Neural cell (in vitro differentiated cells): ENCODE measurements at regions not wholly inside any gene's neighbourhood (a gene's known extent, or its start where the extent isn't known, plus 50 kb on each side); places are given as distances from the start of the nearest gene placed in this dataset.

Source experiments
- H2AFZ ChIP-seq: fragments of 200-600, 300-800 bp; sonication (generic), shearing (Covaris generic); 2 replicates; pipeline ENCODE4 v1.6.0; 2014; ENCODE audit warnings: low read depth, mild to moderate bottlenecking, antibody characterized with exemption, low read length, moderate library complexity
- H3F3A ChIP-seq: fragments of 200-600 bp; shearing (Covaris generic); 2 replicates; pipeline ENCODE4 v1.6.1; 2016; ENCODE audit warnings: mild to moderate bottlenecking, moderate library complexity, mixed read lengths, antibody characterized with exemption, low read length; ENCODE audit not compliant: insufficient read depth, poor library complexity, severe bottlenecking
- H3K27ac ChIP-seq: fragments of 200-600, 300-800 bp; sonication (generic), shearing (Covaris generic); 2 replicates; pipeline ENCODE4 v1.5.1; 2014; ENCODE audit warnings: mild to moderate bottlenecking, low read length, moderate library complexity
- H3K27me3 ChIP-seq: fragments of 300-800, 200-600 bp; sonication (generic), shearing (Covaris generic); 2 replicates; pipeline ENCODE4 v1.6.0; 2014; ENCODE audit warnings: mild to moderate bottlenecking, low read depth, low read length, moderate library complexity; ENCODE audit not compliant: insufficient read depth
- H3K36me3 ChIP-seq: fragments of 300-800, 200-600 bp; sonication (generic), shearing (Covaris generic); 2 replicates; pipeline ENCODE4 v1.5.1; 2014; ENCODE audit warnings: mild to moderate bottlenecking, antibody characterized with exemption, low read length, moderate library complexity; ENCODE audit not compliant: insufficient read depth
- H3K4me2 ChIP-seq: fragments of 300-800, 200-600 bp; sonication (generic), shearing (Covaris generic); 2 replicates; pipeline ENCODE4 v1.6.0; 2014; ENCODE audit warnings: mild to moderate bottlenecking, low read length
- H3K4me3 ChIP-seq: fragments of 300-800, 200-600 bp; sonication (generic), shearing (Covaris generic); 2 replicates; pipeline ENCODE4 v1.5.1; 2014; ENCODE audit warnings: mild to moderate bottlenecking, low read length, moderate library complexity
- H3K79me2 ChIP-seq: fragments of 200-600 bp; shearing (Covaris generic); replicated peaks from 2 replicates; pipeline ENCODE4 v1.6.0; 2014; ENCODE audit warnings: mild to moderate bottlenecking, low read length, moderate library complexity; ENCODE audit not compliant: insufficient read depth
- H3K9ac ChIP-seq: fragments of 300-800, 200-600 bp; sonication (generic), shearing (Covaris generic); 2 replicates; pipeline ENCODE4 v1.6.1; 2016; ENCODE audit warnings: mild to moderate bottlenecking, low read length, mixed read lengths
- H3K9me2 ChIP-seq: fragments of 200-600 bp; shearing (Covaris generic); 2 replicates; pipeline ENCODE4 v1.6.1; 2016; ENCODE audit warnings: mild to moderate bottlenecking, low read length, mixed read lengths; ENCODE audit not compliant: insufficient read depth
- H3K9me3 ChIP-seq: fragments of 200-600, 300-800 bp; sonication (generic), shearing (Covaris generic); 2 replicates; pipeline ENCODE4 v1.6.1; 2016; ENCODE audit warnings: mild to moderate bottlenecking, mixed run types, low read length, moderate library complexity, mixed read lengths
- H4K20me1 ChIP-seq: fragments of 200-600 bp; shearing (Covaris generic); 2 replicates; pipeline ENCODE4 v1.6.1; 2016; ENCODE audit warnings: mild to moderate bottlenecking, mixed run types; ENCODE audit not compliant: insufficient read depth
- CTCF ChIP-seq: fragments of 450-650 bp; IDR thresholded peaks from 2 replicates; pipeline ENCODE4 v1.5.1; 2014; ENCODE audit warnings: antibody characterized with exemption, mild to moderate bottlenecking, moderate library complexity; ENCODE audit not compliant: poor library complexity, severe bottlenecking
- EP300 ChIP-seq: fragments of 450-650 bp; conservative IDR thresholded peaks from 2 replicates; pipeline ENCODE4 v1.6.1; 2014; ENCODE audit warnings: antibody characterized with exemption, mild to moderate bottlenecking, moderate library complexity; ENCODE audit not compliant: poor library complexity, severe bottlenecking
- EZH2 ChIP-seq: fragments of 200-600, 300-800 bp; shearing (Covaris generic), sonication (generic); IDR thresholded peaks from 2 replicates; pipeline ENCODE4 v1.6.1; 2014; ENCODE audit warnings: antibody characterized with exemption, low read length, borderline replicate concordance, mild to moderate bottlenecking; ENCODE audit not compliant: insufficient read depth, poor library complexity, severe bottlenecking
- MXI1 ChIP-seq: fragments of 450-650 bp; conservative IDR thresholded peaks from 2 replicates; pipeline ENCODE4 v1.6.1; 2014; ENCODE audit warnings: antibody characterized with exemption, mild to moderate bottlenecking; ENCODE audit not compliant: poor library complexity, severe bottlenecking
- POLR2AphosphoS5 ChIP-seq: IDR thresholded peaks from 2 replicates; pipeline ENCODE4 v1.6.1; 2012
- RAD21 ChIP-seq: fragments of 450-650 bp; conservative IDR thresholded peaks from 2 replicates; pipeline ENCODE4 v1.6.1; 2014; ENCODE audit warnings: antibody characterized with exemption, mild to moderate bottlenecking, moderate library complexity
- SMC3 ChIP-seq: fragments of 450-650 bp; conservative IDR thresholded peaks from 2 replicates; pipeline ENCODE4 v1.6.1; 2014; ENCODE audit warnings: antibody characterized with exemption, mild to moderate bottlenecking, moderate library complexity; ENCODE audit not compliant: poor library complexity
- TAF1 ChIP-seq: IDR thresholded peaks from 2 replicates; pipeline ENCODE4 v1.6.1; 2012; ENCODE audit warnings: low read depth
- TF ChIP-seq, protein P1 (sequence below): IDR thresholded peaks from 2 replicates; pipeline ENCODE4 v1.6.1; 2012; ENCODE audit warnings: borderline replicate concordance

DNA sequence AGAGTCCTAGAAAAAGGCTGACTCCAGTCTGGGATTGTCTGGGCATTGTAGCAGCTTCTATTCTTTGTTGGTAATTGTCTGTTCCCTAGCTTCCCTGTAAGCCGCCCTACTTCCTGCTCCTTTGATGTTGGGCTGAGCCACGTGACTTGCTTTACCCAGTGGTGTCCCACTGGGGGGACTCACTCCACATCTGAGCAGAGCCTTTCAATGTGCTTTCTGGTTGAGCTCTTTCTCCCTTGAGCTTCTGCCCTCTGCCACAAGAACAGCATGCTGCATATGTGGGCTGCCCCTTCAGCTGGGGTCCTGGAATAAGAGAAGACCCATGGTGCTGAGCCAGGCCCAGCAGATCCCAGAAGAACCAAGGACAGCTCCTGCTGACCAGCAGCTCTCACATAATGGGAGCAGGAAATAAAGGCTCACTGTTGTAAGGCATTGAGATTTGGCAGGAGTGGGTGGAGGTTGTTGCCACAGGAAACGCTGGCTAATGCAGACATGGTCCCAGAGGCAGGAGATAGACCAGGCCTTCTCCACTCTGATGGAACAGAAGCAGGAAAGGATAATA lies 276.3 kb upstream of the GJB5 start:
- TF ChIP-seq RAD21: no peak
- no peak for TF ChIP-seq EZH2
- no peak for TF ChIP-seq POLR2AphosphoS5
- no peak for TF ChIP-seq SMC3
- TF ChIP-seq, protein P1, sequence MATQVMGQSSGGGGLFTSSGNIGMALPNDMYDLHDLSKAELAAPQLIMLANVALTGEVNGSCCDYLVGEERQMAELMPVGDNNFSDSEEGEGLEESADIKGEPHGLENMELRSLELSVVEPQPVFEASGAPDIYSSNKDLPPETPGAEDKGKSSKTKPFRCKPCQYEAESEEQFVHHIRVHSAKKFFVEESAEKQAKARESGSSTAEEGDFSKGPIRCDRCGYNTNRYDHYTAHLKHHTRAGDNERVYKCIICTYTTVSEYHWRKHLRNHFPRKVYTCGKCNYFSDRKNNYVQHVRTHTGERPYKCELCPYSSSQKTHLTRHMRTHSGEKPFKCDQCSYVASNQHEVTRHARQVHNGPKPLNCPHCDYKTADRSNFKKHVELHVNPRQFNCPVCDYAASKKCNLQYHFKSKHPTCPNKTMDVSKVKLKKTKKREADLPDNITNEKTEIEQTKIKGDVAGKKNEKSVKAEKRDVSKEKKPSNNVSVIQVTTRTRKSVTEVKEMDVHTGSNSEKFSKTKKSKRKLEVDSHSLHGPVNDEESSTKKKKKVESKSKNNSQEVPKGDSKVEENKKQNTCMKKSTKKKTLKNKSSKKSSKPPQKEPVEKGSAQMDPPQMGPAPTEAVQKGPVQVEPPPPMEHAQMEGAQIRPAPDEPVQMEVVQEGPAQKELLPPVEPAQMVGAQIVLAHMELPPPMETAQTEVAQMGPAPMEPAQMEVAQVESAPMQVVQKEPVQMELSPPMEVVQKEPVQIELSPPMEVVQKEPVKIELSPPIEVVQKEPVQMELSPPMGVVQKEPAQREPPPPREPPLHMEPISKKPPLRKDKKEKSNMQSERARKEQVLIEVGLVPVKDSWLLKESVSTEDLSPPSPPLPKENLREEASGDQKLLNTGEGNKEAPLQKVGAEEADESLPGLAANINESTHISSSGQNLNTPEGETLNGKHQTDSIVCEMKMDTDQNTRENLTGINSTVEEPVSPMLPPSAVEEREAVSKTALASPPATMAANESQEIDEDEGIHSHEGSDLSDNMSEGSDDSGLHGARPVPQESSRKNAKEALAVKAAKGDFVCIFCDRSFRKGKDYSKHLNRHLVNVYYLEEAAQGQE: no peak
- no peak for TF ChIP-seq CTCF
- TF ChIP-seq MXI1: no peak
- no peak for TF ChIP-seq EP300
- no peak for TF ChIP-seq TAF1
- no peaks in the 10 kb centered on the region for H3K36me3 ChIP-seq
- no peak overlapping the region for H2AFZ ChIP-seq
- H4K20me1 ChIP-seq: no peaks in the 10 kb centered on the region
- H3K9me2 ChIP-seq: no peaks in the 10 kb centered on the region
- no peaks in the 10 kb centered on the region for H3F3A ChIP-seq
- no peak overlapping the region for H3K4me3 ChIP-seq
- H3K27ac ChIP-seq: no peak overlapping the region
- no peak overlapping the region for H3K9ac ChIP-seq
- no peak overlapping the region for H3K4me2 ChIP-seq
- H3K27me3 ChIP-seq: no peaks in the 10 kb centered on the region
- H3K79me2 ChIP-seq: no peaks in the 10 kb centered on the region
- no peaks in the 10 kb centered on the region for H3K9me3 ChIP-seq

DNA sequence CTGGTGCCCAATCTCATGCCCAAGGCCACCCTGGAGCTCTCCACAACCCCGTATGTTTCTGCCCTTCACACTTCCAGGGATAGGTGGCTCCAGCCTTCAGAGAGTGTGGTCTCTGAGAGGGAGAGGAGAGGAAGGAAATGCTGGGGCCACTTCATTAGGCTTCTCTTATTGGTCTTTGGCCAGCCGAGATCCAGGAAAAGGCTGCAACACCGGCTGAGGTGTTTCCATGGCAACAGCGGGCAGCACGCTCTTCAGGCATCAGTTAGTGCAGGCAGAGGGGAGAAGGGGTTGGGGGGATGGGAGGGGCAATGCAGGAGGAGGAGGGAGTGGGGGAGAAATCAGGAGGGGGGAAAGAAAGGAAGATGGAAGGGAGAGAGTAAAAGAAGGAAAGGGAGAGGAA lies 275.1 kb upstream of the GJB5 start:
- H3K4me3 ChIP-seq: peak overlapping the region; percentile 34
- no peaks in the 10 kb centered on the region for H3K27me3 ChIP-seq
- H3K27ac ChIP-seq: peak overlapping the region; percentile 68
- H2AFZ ChIP-seq: peak overlapping the region; percentile 18
- no peaks in the 10 kb centered on the region for H3K79me2 ChIP-seq
- no peaks in the 10 kb centered on the region for H3F3A ChIP-seq
- H3K9me2 ChIP-seq: no peaks in the 10 kb centered on the region
- TF ChIP-seq EP300 (no peak), EZH2 (no peak)
- H4K20me1 ChIP-seq: no peaks in the 10 kb centered on the region
- H3K4me2 ChIP-seq: peak overlapping the region; percentile 16
- no peaks in the 10 kb centered on the region for H3K36me3 ChIP-seq
- no peaks in the 10 kb centered on the region for H3K9me3 ChIP-seq
- H3K9ac ChIP-seq: peak overlapping the region; percentile 29
